ENCODE measurements at regions not wholly inside any gene's neighbourhood (a gene's known extent, or its start where the extent isn't known, plus 50 kb on each side); places are given as distances from the start of the nearest gene placed in this dataset.

DNA sequence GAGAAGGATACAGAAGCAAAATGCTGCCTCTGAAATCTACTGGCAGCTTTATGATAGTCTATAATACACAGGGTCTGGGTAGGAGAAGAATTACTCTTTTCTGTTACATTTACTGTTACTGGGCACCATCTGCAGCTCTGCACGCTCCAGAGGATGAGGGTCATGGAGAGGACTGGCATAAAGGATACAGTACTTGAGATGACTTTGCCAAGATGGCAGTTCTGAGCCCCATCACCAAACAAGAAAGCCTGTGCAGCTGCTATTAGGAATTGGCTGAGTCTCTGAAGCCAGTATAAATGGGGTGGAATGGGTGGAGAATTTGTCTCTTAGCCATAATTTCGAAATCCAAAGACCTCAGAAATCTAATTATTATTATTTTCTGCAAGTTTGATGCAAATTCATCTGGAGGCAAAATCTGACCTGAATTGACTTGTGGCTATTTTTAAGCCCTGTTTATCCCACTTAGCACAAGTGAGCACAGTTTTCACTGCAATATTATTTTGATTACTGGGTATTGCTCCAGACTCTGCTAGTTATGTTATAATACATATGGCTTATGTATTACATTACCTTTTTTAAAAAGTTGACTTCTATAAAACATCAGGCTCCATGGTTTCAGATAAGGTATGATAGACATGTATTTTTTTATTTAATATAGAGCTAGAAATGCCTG is 579.5 kb downstream of the MBD2 start:
- DNase-seq (ENCODE audit: low spot score) = no peak

DNA sequence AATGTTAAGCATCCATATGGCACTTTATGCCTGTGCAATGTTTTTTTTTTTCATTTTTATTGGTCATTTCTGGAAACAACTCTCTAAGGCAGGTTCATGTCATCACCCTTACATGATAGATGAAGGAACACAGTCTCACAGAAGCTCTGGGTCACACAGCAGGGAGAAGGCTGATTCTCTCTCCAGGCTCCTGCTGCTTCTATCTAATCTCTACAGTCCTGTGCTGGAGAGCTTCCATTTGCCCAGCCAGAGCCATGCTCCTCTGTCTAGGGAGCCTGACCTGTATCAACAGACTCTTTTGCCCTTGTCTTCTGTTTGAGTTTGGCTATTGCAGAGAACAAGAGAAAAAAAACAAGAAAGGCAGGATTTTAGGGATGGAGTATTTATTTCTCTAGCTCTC is 584.8 kb downstream of the MBD2 start:
- DNase-seq (ENCODE audit: low spot score) = no peak

- no peak for DNase-seq (ENCODE audit: low spot score)
These were observed 595.1 kb downstream of the MBD2 start for GRCh38 chr18:53629337-53629736.

DNA sequence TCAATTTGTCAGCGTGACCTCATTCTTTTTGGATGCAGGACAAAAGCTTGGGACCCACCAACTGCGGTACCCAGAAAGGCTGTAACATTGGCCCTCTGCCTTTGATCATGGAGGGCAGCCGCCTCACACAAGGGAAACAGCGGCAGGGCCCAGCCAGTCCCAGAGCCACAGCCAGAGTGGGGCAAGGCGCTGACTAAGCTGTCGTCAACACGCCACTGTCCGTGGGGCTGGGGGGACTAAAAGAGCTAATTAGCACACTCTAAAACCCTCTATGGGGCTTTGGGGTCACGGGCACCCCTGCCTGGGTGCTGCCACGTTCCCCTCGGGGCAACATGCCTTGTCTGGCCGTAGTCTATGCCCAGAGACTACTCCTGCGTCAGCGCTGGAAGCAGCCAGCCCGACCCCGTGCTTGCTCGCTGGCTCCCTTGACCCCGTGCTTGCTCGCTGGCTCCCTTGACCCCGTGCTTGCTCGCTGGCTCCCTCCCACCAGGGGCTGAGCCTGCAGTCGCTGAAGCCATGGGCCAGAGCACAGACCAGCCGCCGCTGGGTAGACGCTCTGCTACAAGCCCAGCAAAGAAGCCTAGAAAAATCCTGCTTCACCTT is 598.4 kb downstream of the MBD2 start:
- no peak for DNase-seq (ENCODE audit: low spot score)

GRCh38 chr18:53610957-53611356 is 613.5 kb downstream of the MBD2 start:
- no peak for DNase-seq (ENCODE audit: low spot score)

DNA sequence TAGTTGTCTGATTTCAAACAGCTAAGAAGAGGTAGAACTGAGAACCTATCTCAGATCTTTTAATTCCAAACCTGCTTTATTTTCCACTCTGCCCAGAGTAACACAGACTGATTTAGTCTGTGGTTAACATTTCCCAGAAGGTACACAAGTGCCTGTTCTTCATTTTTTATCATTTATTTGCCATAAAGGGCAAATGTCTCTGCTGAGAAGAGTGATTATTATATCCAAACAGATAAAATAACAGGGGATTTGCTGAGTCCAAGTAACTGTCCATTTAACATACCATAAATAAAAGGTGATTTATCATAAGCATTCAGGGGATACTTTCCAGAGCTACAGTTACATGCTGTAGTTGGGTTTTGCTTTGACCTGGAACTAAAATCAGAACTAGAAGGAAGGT is 617.7 kb downstream of the MBD2 start:
- no peak for DNase-seq (ENCODE audit: low spot score)

DNA sequence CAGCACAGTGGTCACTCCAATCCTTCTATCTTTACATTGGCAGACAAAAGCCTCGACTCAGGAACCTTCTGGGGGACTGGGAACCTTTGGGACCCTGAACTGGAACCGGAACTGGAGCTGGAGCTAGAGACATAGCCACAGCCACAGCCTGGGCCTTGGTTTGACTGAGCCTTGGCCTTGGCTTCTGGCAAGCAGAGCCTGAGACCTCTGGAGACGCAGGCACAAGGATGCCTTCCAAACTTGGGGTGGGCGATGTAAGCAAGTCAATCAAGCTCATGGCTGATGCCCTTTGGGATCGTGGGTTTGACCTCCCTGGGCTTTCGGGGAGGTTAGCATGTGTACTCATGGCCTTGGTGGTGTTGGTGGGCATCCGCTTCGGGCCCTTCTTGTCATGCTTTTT is 619.3 kb downstream of the MBD2 start:
- DNase-seq (ENCODE audit: low spot score) = no peak

GRCh38 chr18:53603276-53603675 is 621.2 kb downstream of the MBD2 start:
- DNase-seq (ENCODE audit: low spot score) = no peak

- no peak for DNase-seq (ENCODE audit: low spot score)
These were observed 623.1 kb downstream of the MBD2 start for GRCh38 chr18:53601344-53601743.

DNA sequence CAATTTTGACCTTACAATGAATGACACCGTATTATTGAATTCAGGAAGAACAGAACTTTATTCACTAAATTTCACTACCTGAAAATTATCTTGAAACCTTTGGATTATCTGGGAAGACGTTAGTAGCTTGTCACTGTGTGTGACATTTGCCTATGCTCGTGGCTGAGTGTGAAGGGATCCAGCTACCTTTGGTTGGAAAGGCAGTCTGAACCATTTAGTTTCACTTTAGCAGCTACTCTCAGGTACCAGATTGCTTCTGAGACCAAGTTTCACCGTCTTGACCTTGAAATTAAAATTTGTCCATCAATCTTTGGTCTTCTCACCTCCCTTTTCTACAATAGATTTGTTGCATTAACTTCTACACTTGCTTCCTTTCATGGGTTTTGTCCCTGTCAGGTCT is 637.5 kb downstream of the MBD2 start:
- DNase-seq (ENCODE audit: low spot score) = no peak

Data from LoVo (cell line).